ENCODE measurements at regions not wholly inside any gene's neighbourhood (a gene's known extent, or its start where the extent isn't known, plus 50 kb on each side); places are given as distances from the start of the nearest gene placed in this dataset.

GRCh38 chr4:96248225-96248624, 408.3 kb downstream of the PDHA2 start:
- TF ChIP-seq CTCF (IDR thresholded peaks at IDR 0.05; ENCODE audit: poor library complexity) = no peak
- no peak for TF ChIP-seq EZH2 (IDR thresholded peaks at IDR 0.05; ENCODE audit: borderline replicate concordance)
- TF ChIP-seq EZH2phosphoT487 (IDR thresholded peaks at IDR 0.05; ENCODE audit: low read depth, severe bottlenecking, unreplicated experiment) = no peak
